Uterus (tissue), 2 donors: ENCODE measurements at regions not wholly inside any gene's neighbourhood (a gene's known extent, or its start where the extent isn't known, plus 50 kb on each side); places are given as distances from the start of the nearest gene placed in this dataset.

Source experiments
- POLR2A ChIP-seq, 2 donors: fragments of 450-650 bp; IDR thresholded peaks; one replicate each; pipeline ENCODE4 v1.6.1; 2016; ENCODE audit warnings: antibody characterized with exemption in 2 of 2, mild to moderate bottlenecking in 1 of 2, moderate library complexity in 1 of 2
- TF ChIP-seq, protein P1 (sequence below), 4 experiments: fragments of 200-600 bp in 2 of 4; fragments of 450-650 bp in 2 of 4; sonication (generic) in 2 of 4; IDR thresholded peaks; one replicate each; pipeline ENCODE4 v1.5.1; 2016 to 2019; ENCODE audit warnings: antibody characterized with exemption in 4 of 4, mild to moderate bottlenecking in 2 of 4, moderate library complexity in 1 of 4

GRCh38 chr2:128780434-128781080, 461.9 kb upstream of the HS6ST1 start:
- TF ChIP-seq, protein P1, sequence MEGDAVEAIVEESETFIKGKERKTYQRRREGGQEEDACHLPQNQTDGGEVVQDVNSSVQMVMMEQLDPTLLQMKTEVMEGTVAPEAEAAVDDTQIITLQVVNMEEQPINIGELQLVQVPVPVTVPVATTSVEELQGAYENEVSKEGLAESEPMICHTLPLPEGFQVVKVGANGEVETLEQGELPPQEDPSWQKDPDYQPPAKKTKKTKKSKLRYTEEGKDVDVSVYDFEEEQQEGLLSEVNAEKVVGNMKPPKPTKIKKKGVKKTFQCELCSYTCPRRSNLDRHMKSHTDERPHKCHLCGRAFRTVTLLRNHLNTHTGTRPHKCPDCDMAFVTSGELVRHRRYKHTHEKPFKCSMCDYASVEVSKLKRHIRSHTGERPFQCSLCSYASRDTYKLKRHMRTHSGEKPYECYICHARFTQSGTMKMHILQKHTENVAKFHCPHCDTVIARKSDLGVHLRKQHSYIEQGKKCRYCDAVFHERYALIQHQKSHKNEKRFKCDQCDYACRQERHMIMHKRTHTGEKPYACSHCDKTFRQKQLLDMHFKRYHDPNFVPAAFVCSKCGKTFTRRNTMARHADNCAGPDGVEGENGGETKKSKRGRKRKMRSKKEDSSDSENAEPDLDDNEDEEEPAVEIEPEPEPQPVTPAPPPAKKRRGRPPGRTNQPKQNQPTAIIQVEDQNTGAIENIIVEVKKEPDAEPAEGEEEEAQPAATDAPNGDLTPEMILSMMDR (IDR thresholded peaks at IDR 0.05), result no peak
- TF ChIP-seq POLR2A (IDR thresholded peaks at IDR 0.05), result no peak
